ENCODE measurements at regions not wholly inside any gene's neighbourhood (a gene's known extent, or its start where the extent isn't known, plus 50 kb on each side); places are given as distances from the start of the nearest gene placed in this dataset.

GRCh38 chr4:174579421-174579820, 57.1 kb upstream of the HPGD start:
- Mint-ChIP-seq H3K36me3 (ENCODE audit: unreplicated experiment) (no peaks in the 10 kb centered on the region), H3K4me1 (ENCODE audit: low read depth, unreplicated experiment) (no peaks in the 10 kb centered on the region), H3K27ac (ENCODE audit: unreplicated experiment) (no peak overlapping the region), H3K9me3 (ENCODE audit: unreplicated experiment) (no peaks in the 10 kb centered on the region), H3K4me3 (ENCODE audit: unreplicated experiment) (no peak overlapping the region), H3K27me3 (ENCODE audit: unreplicated experiment) (no peaks in the 10 kb centered on the region)
- no peak for TF ChIP-seq CTCF (IDR thresholded peaks at IDR 0.05; ENCODE audit: partially characterized antibody, unreplicated experiment)
- no peak for DNase-seq

GRCh38 chr4:174578366-174578765, 56.1 kb upstream of the HPGD start:
- Mint-ChIP-seq H3K9me3 (ENCODE audit: unreplicated experiment) (no peaks in the 10 kb centered on the region), H3K4me1 (ENCODE audit: low read depth, unreplicated experiment) (no peaks in the 10 kb centered on the region), H3K4me3 (ENCODE audit: unreplicated experiment) (no peak overlapping the region), H3K36me3 (ENCODE audit: unreplicated experiment) (no peaks in the 10 kb centered on the region), H3K27ac (ENCODE audit: unreplicated experiment) (no peak overlapping the region), H3K27me3 (ENCODE audit: unreplicated experiment) (no peaks in the 10 kb centered on the region)
- no peak for TF ChIP-seq CTCF (IDR thresholded peaks at IDR 0.05; ENCODE audit: partially characterized antibody, unreplicated experiment)
- DNase-seq, result no peak

GRCh38 chr4:174575436-174575835, 53.1 kb upstream of the HPGD start:
- H3K4me3 Mint-ChIP-seq (ENCODE audit: unreplicated experiment), result no peak overlapping the region
- H3K4me1 Mint-ChIP-seq (ENCODE audit: low read depth, unreplicated experiment), result no peaks in the 10 kb centered on the region
- no peak for DNase-seq
- H3K9me3 Mint-ChIP-seq (ENCODE audit: unreplicated experiment), result no peaks in the 10 kb centered on the region
- H3K27me3 Mint-ChIP-seq (ENCODE audit: unreplicated experiment), result no peaks in the 10 kb centered on the region
- TF ChIP-seq CTCF (IDR thresholded peaks at IDR 0.05; ENCODE audit: partially characterized antibody, unreplicated experiment), result no peak
- H3K27ac Mint-ChIP-seq (ENCODE audit: unreplicated experiment), result no peak overlapping the region
- no peaks in the 10 kb centered on the region for H3K36me3 Mint-ChIP-seq (ENCODE audit: unreplicated experiment)

Measured in glutamatergic neuron (in vitro differentiated cells).